ENCODE measurements at regions not wholly inside any gene's neighbourhood (a gene's known extent, or its start where the extent isn't known, plus 50 kb on each side); places are given as distances from the start of the nearest gene placed in this dataset.
"Not testable (repeated sequence)": the region's sequence is repeated elsewhere in the genome, so short reads cannot be mapped to it uniquely, and the experiment has no call there.

GRCh38 chr7:46754140-46754720 is 827.7 kb downstream of the TNS3 start:
- DNase-seq (ENCODE audit: low spot score), result no peak

- no peak for DNase-seq (ENCODE audit: low spot score)
Observed at GRCh38 chr7:46753662-46754061, 828.2 kb downstream of the TNS3 start.

GRCh38 chr7:46752881-46753366 is 829.0 kb downstream of the TNS3 start:
- no peak for DNase-seq (ENCODE audit: low spot score)

GRCh38 chr7:46751927-46752723 is 829.8 kb downstream of the TNS3 start:
- not testable (repeated sequence) for DNase-seq (ENCODE audit: low spot score)

GRCh38 chr7:46751471-46751870 is 830.4 kb upstream of the IGFBP3 start:
- no peak for DNase-seq (ENCODE audit: low spot score)

GRCh38 chr7:46750321-46750865 is 829.3 kb upstream of the IGFBP3 start:
- DNase-seq (ENCODE audit: low spot score), result no peak

- no peak for DNase-seq (ENCODE audit: low spot score)
Observed at GRCh38 chr7:46747869-46748576, 827.0 kb upstream of the IGFBP3 start.

GRCh38 chr7:46746695-46747687 is 825.9 kb upstream of the IGFBP3 start:
- no peak for DNase-seq (ENCODE audit: low spot score)

GRCh38 chr7:46745707-46746090 is 824.6 kb upstream of the IGFBP3 start:
- no peak for DNase-seq (ENCODE audit: low spot score)

GRCh38 chr7:46744957-46745706 is 824.1 kb upstream of the IGFBP3 start:
- DNase-seq (ENCODE audit: low spot score), result no peak

GRCh38 chr7:46742601-46743000 is 821.5 kb upstream of the IGFBP3 start:
- DNase-seq (ENCODE audit: low spot score), result no peak

- DNase-seq (ENCODE audit: low spot score), result no peak
Observed at GRCh38 chr7:46741938-46742540, 821.0 kb upstream of the IGFBP3 start.

GRCh38 chr7:46741181-46741580 is 820.1 kb upstream of the IGFBP3 start:
- no peak for DNase-seq (ENCODE audit: low spot score)

- no peak for DNase-seq (ENCODE audit: low spot score)
Observed at GRCh38 chr7:46739518-46740234, 818.6 kb upstream of the IGFBP3 start.

GRCh38 chr7:46738796-46739195 is 817.7 kb upstream of the IGFBP3 start:
- no peak for DNase-seq (ENCODE audit: low spot score)

GRCh38 chr7:46738165-46738564 is 817.1 kb upstream of the IGFBP3 start:
- no peak for DNase-seq (ENCODE audit: low spot score)

- no peak for DNase-seq (ENCODE audit: low spot score)
Observed at GRCh38 chr7:46725838-46726237, 804.8 kb upstream of the IGFBP3 start.

GRCh38 chr7:46725136-46725535 is 804.1 kb upstream of the IGFBP3 start:
- DNase-seq (ENCODE audit: low spot score), result no peak

GRCh38 chr7:46723742-46724141 is 802.7 kb upstream of the IGFBP3 start:
- DNase-seq (ENCODE audit: low spot score), result no peak

GRCh38 chr7:46723003-46723402 is 801.9 kb upstream of the IGFBP3 start:
- no peak for DNase-seq (ENCODE audit: low spot score)
